Neuronal stem cell (in vitro differentiated cells): ENCODE measurements at regions not wholly inside any gene's neighbourhood (a gene's known extent, or its start where the extent isn't known, plus 50 kb on each side); places are given as distances from the start of the nearest gene placed in this dataset.

Experiments used
- DNase-seq: peaks from one replicate; pipeline ENCODE4 v3.0.0-alpha.2; 2013; ENCODE audit warnings: low spot score
- H2AFZ ChIP-seq: one replicate; pipeline ENCODE4 v1.6.1; 2013; ENCODE audit warnings: mild to moderate bottlenecking, low read length, inconsistent platforms
- H2AK5ac ChIP-seq: 2 replicates; pipeline ENCODE4 v1.6.1; 2013; ENCODE audit warnings: low read depth, mild to moderate bottlenecking, inconsistent platforms, low read length, moderate library complexity, mixed read lengths
- H2BK120ac ChIP-seq: 2 replicates; pipeline ENCODE4 v1.6.1; 2013; ENCODE audit warnings: low read depth, mild to moderate bottlenecking, inconsistent platforms, low read length, moderate library complexity, mixed read lengths
- H2BK12ac ChIP-seq: one replicate; pipeline ENCODE4 v1.6.1; 2013; ENCODE audit warnings: low read length, inconsistent platforms
- H2BK15ac ChIP-seq: 2 replicates; pipeline ENCODE4 v1.6.1; 2013; ENCODE audit warnings: mild to moderate bottlenecking, low read length, inconsistent platforms, mixed read lengths
- H2BK5ac ChIP-seq: one replicate; pipeline ENCODE4 v1.6.1; 2013; ENCODE audit warnings: inconsistent platforms, mild to moderate bottlenecking, low read length, moderate library complexity
- H3K14ac ChIP-seq: one replicate; pipeline ENCODE4 v1.6.1; 2013; ENCODE audit warnings: low read length, inconsistent platforms
- H3K18ac ChIP-seq: 2 replicates; pipeline ENCODE4 v1.6.1; 2013; ENCODE audit warnings: low read length, inconsistent platforms
- H3K23ac ChIP-seq: 2 replicates; pipeline ENCODE4 v1.6.1; 2013; ENCODE audit warnings: low read depth, mild to moderate bottlenecking, mixed read lengths, low read length, inconsistent platforms; ENCODE audit not compliant: poor library complexity
- H3K27ac ChIP-seq: replicated peaks from 3 replicates; pipeline ENCODE4 v1.5.1; 2013; ENCODE audit warnings: low read length, inconsistent platforms
- H3K27me3 ChIP-seq, 3 experiments: 2 replicates each; pipeline ENCODE4 v1.6.1; 2013; ENCODE audit warnings: low read length in 3 of 3, mild to moderate bottlenecking in 2 of 3, inconsistent platforms in 1 of 3, low read depth in 1 of 3, mixed read lengths in 1 of 3, moderate library complexity in 1 of 3; ENCODE audit not compliant: control insufficient read depth in 3 of 3, insufficient read depth in 3 of 3
- H3K36me3 ChIP-seq, 2 donors: replicated peaks in 1 of 2; 2 replicates each; pipeline ENCODE4 v1.6.1; 2013; ENCODE audit warnings: low read length in 2 of 2; ENCODE audit not compliant: control insufficient read depth in 2 of 2, insufficient read depth in 2 of 2
- H3K4ac ChIP-seq: 2 replicates; pipeline ENCODE4 v1.6.1; 2013; ENCODE audit warnings: inconsistent platforms, mild to moderate bottlenecking, low read length, moderate library complexity
- H3K4me1 ChIP-seq, 2 donors: 1 replicate in 1 of 2; 2 replicates in 1 of 2; pipeline ENCODE4 v1.6.1; 2013; ENCODE audit warnings: low read length in 2 of 2, low read depth in 1 of 2; ENCODE audit not compliant: control insufficient read depth in 2 of 2, insufficient read depth in 1 of 2
- H3K4me2 ChIP-seq: one replicate; pipeline ENCODE4 v1.6.1; 2013; ENCODE audit warnings: mild to moderate bottlenecking, low read length, inconsistent platforms; ENCODE audit not compliant: insufficient read depth, poor library complexity, severe bottlenecking
- H3K4me3 ChIP-seq, 2 donors: 2 replicates each; pipeline ENCODE4 v1.5.1; 2013; ENCODE audit warnings: low read length in 2 of 2, mild to moderate bottlenecking in 2 of 2, inconsistent platforms in 1 of 2, moderate library complexity in 1 of 2
- H3K79me1 ChIP-seq: one replicate; pipeline ENCODE4 v1.6.1; 2013; ENCODE audit warnings: low read depth, mild to moderate bottlenecking, inconsistent platforms, low read length, moderate library complexity
- H3K9ac ChIP-seq: one replicate; pipeline ENCODE4 v1.6.1; 2013; ENCODE audit warnings: mild to moderate bottlenecking, low read depth, low read length, inconsistent platforms; ENCODE audit not compliant: poor library complexity
- H3K9me3 ChIP-seq, 2 donors: replicated peaks in 1 of 2; 2 replicates each; pipeline versions ENCODE3 to v1.6.1; 2013; ENCODE audit warnings: low read length in 2 of 2, mild to moderate bottlenecking in 2 of 2, inconsistent platforms in 1 of 2, low read depth in 1 of 2, mixed read lengths in 1 of 2, moderate library complexity in 1 of 2; ENCODE audit not compliant: control insufficient read depth in 2 of 2, insufficient read depth in 1 of 2
- H4K8ac ChIP-seq: one replicate; pipeline ENCODE4 v1.6.1; 2013; ENCODE audit warnings: low read depth, mild to moderate bottlenecking, inconsistent platforms, low read length, moderate library complexity
- H4K91ac ChIP-seq: one replicate; pipeline ENCODE4 v1.6.1; 2013; ENCODE audit warnings: low read length, low read depth, mild to moderate bottlenecking, inconsistent platforms; ENCODE audit not compliant: poor library complexity
- WGBS, 2 donors: extraction: QIAGEN DNeasy Blood & Tissue Kit; methylation state at CpG; one replicate each; pipeline ENCODE4 v1.1.7; 2013; ENCODE audit warnings: missing lambda C conversion rate in 2 of 2, mixed read lengths in 1 of 2; ENCODE audit not compliant: insufficient read length in 2 of 2, insufficient replicate concordance in 1 of 2; ENCODE audit errors: extremely low coverage in 2 of 2; 5-methylcytosine and 5-hydroxymethylcytosine counted together

- Histone ChIP-seq H3K27ac (no peak overlapping the region), H3K4me2 (no peak overlapping the region)
Measured at GRCh38 chr3:84906065-84906464, 52.7 kb upstream of the CADM2 start.

More at GRCh38 chr3:84906065-84906464, 52.7 kb upstream of the CADM2 start:
- Histone ChIP-seq H3K79me1 (no peaks in the 10 kb centered on the region), H2BK5ac (no peak overlapping the region), H3K4me3 (no peak overlapping the region), H3K14ac (no peak overlapping the region), H3K36me3 (no peaks in the 10 kb centered on the region), H3K18ac (peak overlapping the region; percentile 58), H2BK120ac (no peak overlapping the region), H3K9ac (no peak overlapping the region), H3K27me3 (no peaks in the 10 kb centered on the region), H3K23ac (peak overlapping the region; percentile 57), H3K4me1 (no peaks in the 10 kb centered on the region), H3K9me3 (no peaks in the 10 kb centered on the region), H4K8ac (peak overlapping the region; percentile 96), H4K91ac (no peak overlapping the region), H2AK5ac (no peak overlapping the region), H2AFZ (no peak overlapping the region), H2BK12ac (no peak overlapping the region), H2BK15ac (no peak overlapping the region), H3K4ac (no peak overlapping the region)
- DNase-seq: no peak
- WGBS, 2 donors: no CpG with 5 or more reads among the region's 6 CpGs
